GM18519 (cell line): ENCODE measurements at regions not wholly inside any gene's neighbourhood (a gene's known extent, or its start where the extent isn't known, plus 50 kb on each side); places are given as distances from the start of the nearest gene placed in this dataset.
"Not testable (repeated sequence)": the region's sequence is repeated elsewhere in the genome, so short reads cannot be mapped to it uniquely, and the experiment has no call there.

Experiments
- ATAC-seq: cut with Tn5 transposase; IDR thresholded peaks from one replicate; pipeline ENCODE4 v1.9.1; 2021; ENCODE audit warnings: mild to moderate bottlenecking, moderate library complexity; ENCODE audit not compliant: unreplicated experiment, low FRiP score

DNA sequence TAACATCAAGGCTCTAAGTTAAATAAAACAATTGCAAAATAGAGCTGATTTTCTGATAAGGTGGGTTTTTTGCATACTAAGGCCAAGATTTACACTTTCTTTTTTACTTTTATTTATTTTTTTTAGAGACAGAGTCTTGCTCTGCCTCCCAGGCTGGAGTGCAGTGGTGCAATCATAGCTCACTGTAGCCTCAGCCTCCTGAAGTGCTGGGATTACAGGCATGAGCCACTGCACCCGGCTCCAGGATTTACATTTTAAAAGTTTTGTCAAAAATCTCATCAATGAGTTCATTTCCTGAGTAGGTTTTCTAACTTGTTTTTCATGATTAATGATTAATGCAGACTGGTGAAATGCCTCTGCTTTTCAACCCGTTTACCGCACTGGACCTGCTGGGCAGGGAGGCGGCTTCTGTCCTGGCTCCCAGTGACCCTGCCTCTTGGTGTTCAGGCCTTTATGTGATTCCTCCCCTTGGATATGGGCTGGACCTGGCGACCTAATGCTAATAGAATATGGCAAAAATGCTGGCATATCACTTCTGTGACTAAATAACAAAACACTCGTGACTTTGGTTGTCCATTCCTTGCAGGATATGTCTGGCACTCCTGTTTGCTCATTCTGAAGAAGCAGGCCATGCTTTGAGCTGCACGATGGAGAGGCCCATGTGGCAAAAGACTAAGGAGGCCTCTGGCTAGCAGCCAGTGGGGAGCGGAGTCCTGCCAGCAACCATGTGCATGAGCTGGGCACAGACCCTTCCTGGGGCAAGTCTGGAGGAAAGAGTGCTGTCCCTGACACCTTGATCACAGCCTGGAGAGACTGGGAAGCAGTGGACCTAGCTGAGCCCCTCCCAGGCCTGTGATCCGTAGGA is 72.2 kb upstream of the PTCH1 start:
- ATAC-seq = no peak

DNA sequence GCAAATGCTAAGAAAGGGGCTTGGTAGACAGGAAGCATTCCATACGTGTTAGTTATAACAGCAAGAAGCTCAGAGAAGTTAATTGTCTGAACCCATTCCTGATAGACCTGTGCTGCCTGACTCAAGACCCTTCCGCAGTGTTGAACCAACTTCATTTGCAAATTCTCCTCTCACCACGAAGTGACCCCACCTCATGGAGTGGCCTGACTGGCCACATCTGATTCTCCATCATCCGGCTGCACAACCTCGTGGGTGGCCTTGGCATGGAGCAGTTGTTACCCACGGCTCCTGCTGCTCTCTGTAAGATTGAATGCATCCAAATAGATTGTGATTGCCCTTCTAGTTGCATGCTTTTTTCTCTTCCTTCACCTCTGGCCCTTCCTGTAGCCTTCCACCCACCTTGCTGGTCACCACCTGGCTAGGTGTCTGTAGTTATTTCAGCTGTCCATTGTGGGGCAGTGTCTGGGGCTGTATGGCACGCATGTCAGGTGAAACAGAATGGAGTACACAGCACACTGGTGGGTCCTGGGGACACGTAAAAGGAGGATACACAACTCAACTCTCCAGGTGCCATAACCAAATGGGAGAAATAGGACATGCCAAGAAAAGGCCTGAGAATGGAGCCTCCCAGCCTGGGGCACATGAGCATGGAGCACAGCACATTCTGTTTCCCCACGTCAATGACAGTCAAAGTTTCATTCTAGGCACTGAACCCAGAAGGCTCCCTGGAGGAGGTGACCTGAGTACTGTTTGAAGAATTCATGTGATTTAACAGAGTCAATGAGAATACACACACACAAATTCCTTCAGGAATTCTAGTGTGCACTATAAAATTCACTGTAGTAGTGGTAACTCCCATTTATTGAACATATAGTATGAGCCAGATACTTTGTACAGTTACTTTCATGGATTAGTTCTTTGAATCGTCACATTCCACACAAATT is 70.5 kb upstream of the PTCH1 start:
- ATAC-seq = no peak

DNA sequence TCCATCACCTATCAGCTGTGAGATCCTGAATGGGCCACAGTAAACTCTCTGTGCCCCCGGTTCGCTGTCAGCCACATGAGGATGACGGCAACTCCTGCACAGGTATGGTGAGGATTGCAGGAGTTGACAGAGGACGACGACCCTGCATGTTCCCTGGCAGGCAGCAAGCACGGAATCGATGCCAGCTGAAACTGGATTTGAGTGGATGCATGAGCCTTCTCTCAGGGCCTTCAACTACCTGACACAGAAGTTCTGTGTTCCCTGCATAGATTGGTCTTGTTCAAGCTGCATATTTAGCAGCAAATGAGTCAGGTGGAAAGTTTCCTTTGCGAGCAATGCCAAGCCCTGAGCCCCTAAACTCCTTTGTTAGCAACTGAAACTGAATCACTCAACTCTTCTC is 69.6 kb upstream of the PTCH1 start:
- ATAC-seq = no peak

DNA sequence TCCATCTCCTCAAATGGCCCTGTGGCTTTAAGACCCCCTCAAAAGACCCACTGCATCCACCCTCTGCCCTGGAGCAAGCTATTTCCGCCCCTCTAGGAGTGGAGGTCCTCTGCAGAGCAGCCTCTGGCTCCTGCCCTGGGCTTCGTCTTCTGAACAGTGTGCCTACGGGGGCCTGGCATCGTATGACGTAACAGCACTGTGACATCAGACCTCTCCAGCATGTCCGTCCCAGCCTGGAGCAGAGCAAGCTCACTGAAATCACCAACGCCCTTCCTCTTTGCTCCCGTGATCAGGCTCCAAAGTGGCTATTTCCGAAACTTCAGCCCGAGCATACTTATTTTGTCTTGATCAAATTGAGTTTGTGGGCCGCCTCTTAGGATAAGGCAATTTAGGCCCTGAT is 69.1 kb upstream of the PTCH1 start:
- no peak for ATAC-seq

DNA sequence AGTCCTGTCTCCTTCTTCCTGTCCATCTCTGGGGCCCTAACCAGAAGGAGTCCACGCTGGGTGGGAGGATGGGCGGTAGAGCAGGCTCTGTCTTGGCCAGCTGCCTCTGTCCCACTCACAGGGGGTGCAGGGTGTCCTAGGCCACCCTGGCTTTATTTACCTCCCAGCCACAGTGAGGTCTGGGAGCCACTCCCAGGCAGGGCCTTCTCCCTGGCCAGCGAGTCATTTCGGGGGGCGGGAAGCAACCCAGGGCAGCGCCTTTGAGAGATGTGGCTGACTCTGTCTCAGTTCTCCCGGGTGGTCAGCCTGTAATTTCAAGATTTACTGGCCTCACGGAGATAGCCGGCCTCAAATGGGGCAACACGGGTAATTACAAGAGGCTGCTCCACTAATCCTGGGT is 67.4 kb upstream of the PTCH1 start:
- no peak for ATAC-seq

DNA sequence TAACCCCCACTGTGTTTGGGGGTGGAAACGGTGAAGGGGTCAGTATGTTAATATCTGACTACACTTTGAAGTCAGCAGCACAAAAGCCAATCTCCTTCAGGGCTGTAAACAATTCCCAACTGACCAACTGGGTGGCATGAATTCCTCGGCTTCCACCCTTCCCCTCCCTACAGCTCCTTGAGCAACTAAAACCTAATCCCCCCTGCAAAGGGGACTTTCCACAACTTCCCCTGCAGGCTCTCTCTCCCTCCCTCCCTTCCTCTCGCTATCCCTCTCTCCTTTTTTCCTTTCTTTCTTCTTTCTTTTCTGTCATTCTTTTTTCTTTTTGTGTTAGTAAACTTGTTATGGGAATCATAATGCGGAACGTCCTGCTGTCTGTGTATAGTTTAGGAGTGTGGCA is 65.1 kb upstream of the PTCH1 start:
- no peak for ATAC-seq

DNA sequence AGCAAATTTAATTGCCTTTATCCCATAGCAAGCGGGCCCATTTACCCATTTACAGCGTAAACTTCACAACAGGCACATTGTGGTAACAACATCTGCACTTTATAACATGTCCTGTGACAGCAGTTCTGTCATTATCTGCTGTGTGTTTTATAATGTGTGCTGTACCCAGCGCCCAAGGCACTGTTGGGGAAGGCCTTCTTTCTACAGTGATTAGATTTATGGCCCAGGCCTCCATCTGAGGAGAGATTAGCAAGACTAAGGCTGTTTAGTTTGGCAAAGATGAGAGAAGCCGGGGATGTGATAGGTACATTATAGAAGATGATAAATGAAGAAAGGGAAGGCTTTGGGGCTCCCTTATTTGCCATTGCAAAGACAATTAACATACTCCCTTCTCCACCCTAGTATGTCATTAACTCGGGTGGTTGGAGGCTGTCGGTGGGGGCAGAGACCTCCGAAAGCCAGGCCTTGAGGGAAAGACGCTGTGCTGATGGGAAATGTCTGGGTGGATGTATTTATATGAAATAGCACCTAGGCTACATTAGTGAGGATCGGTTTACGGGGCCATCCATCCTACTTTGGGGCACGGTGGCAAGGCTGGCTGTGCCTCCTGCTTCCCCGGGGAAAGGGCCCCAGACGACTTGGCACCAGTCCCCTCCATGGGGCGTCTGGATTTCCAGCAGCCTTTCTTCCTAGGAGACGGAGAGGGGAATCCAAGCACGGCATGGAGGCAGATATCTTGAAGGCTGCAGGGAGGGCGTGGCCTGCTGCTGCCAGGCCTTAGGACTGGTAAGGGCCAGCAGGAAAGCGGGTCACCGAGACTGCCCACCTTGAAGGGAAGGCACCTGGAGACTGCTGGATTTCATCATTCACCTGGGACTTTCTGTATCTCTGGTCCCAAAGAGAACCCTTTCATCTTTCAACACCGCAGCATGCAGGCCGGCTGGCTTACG is 64.3 kb upstream of the PTCH1 start:
- no peak for ATAC-seq

DNA sequence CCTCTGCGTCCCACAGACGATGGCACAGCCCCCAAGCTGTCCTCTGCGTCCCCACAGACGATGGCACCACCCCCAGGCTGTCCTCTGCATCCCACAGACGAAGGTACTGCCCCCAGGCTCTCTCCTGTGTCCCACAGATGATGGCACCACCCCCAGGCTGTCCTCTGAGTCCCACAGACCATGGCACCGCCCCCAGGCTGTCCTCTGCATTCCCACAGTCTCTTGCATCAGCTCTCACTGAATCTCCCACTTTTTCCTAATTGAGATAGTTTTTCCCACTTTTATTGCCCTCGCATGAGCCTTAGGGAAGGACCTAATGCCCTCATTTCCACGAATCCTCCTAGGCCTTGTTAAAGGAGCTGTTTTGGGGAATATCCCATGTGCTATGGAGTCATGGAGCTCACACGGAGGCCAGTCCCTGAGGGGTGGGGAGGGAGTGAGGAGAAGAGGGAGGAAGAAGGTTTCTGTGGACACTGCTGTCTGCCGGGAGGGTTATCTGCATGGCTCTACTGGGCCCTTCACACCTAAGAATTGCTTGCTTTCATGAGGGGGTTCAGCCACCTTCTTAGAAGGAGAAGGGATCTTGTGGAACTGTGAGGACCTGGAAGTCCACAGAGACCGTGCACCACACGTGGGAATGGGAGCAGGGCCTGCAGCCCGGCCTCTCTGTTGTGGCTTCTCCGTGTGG is 58.2 kb upstream of the PTCH1 start:
- ATAC-seq = no peak

DNA sequence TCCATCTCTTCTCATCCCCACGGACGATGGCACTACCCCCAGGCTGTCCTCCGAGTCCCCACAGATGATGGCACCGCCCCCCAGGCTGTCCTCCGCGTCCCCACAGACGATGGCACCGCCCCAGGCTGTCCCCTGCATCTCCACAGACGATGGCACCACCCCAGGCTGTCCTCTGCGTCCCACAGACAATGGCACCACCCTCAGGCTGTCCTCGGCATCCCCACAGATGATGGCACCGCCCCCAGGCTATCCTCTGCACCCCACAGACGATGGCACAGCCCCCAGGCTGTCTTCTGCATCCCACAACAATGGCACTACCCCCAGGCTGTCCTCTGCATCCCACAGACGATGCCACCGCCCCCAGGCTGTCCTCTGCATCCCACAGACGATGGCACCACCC is 57.4 kb upstream of the PTCH1 start:
- no peak for ATAC-seq

DNA sequence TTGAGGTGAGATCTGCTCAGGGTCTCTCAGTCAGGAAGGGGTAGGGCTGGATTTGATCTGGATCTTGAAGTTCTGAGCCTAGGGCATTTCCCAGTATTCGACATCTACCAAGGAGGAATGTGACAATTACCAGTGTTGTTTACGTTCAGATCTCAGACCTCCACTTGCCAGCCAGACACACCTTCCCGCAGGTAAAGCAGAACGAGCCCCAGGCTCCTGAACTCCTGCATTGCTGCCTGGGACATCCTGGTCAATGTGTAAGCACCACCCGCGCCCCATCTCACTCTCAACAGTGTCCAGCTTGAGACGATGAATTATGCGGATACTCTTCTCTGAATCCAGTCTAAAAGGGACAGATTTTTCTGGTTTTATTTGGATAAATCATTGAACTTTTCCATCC is 56.7 kb upstream of the PTCH1 start:
- ATAC-seq = no peak

DNA sequence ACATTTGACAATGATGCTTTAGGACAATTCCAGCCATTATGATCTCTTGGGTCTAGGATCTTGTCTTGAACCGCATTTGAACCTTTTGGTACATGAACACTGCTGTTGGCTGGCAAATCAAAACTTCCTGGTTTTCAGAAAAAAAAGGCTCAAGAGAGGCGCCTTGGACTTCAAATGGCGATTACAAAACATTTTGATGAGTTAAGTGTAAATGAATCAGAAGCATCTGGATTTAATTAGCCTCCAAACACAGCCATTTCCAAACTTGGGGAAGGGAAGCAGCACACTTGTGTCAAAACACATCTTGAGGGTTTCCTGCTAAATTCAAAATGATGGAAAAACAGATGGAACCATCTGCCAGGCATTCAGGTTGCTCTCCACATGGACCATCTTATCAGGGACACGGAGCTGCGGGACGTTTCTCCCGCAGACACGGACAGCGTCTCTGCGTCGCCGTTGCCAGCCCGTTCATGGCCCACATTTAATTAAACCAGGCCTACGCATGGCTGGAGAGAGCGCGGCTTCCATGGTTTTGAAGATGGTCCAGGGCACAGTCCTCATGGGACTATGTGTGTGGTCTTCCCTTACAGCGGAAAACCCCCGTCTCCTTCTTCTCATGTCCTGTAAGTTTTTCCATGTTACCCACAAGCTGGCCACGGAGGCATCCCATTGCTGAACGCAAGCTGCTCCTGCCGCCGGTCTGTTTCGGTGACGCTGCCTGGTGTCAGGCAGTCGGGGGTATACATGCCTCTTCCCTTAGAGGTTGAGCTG is 55.8 kb upstream of the PTCH1 start:
- no peak for ATAC-seq

DNA sequence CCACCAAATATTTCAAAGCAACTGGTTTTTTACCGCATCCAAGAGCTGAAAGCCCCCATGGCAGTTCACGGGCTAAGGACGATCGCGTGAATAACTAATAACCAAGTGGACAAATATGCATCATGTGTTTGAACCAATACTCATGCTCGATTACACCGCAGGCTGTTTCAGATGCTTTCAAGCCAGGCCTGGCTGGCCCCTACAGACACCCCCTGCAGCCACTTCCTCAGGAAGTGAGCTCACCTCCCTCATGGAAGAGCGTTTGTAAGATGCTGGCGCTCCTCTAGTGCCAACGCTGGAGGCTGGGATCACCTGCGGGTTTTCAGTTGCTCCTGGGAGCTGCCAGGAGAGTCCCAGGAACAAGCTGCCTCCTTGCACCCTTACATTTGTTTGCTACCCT is 53.9 kb upstream of the PTCH1 start:
- no peak for ATAC-seq

DNA sequence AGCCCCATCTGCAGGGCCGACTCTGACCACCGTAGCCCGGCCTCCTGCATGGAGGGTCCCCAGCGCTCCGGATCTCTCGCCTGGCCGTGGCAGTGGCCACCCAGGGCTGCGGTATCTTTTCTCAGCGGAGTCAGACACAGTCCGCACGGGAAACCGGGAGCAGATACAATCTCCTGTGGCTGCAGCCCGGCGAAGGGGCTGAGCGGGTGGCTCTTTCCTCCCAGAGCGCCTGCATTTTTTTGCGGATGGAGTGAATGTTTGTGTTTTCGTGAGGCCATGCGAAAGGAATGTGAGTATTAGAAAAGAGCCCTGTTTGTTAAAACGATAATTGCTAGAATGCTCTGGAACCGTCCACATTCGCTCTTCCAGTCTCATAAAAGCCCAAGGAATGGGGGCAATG is 53.4 kb upstream of the PTCH1 start:
- ATAC-seq = no peak

DNA sequence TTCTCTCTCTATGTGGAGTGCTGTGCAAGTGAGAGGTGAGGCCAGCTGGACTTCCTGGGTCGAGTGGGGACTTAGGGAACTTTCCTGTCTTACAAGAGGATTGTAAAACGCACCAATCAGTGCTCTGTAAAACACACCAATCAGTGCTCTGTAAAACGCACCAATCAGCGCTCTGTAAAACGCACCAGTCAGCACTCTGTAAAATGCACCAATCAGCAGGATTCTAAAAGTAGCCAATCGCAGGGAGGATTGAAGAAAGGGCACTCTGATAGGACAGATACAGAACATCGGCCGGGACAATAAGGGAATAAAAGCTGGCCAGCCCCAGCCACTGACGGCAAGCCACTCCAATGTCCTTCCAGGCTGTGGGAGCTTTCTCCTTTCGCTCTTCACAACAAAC is 52.0 kb upstream of the PTCH1 start:
- not testable (repeated sequence) for ATAC-seq
